ENCODE measurements at regions not wholly inside any gene's neighbourhood (a gene's known extent, or its start where the extent isn't known, plus 50 kb on each side); places are given as distances from the start of the nearest gene placed in this dataset.

- no peak for DNase-seq
- Mint-ChIP-seq H3K27ac (no peak overlapping the region), H3K4me1 (no peaks in the 10 kb centered on the region), H3K27me3 (ENCODE audit: low read depth, poor library complexity) (no peaks in the 10 kb centered on the region), H3K9me3 (no peaks in the 10 kb centered on the region), H3K36me3 (ENCODE audit: low read depth) (no peaks in the 10 kb centered on the region), H3K4me3 (no peak overlapping the region)
- TF ChIP-seq CTCF (IDR thresholded peaks at IDR 0.05): no peak
Observed at GRCh38 chr7:114312649-114313048, 102.0 kb upstream of the FOXP2 start.

GRCh38 chr7:114310345-114311110, 104.1 kb upstream of the FOXP2 start:
- Mint-ChIP-seq H3K4me3 (no peak overlapping the region), H3K27ac (no peak overlapping the region), H3K27me3 (ENCODE audit: low read depth, poor library complexity) (no peaks in the 10 kb centered on the region), H3K36me3 (ENCODE audit: low read depth) (no peaks in the 10 kb centered on the region), H3K4me1 (no peaks in the 10 kb centered on the region), H3K9me3 (no peaks in the 10 kb centered on the region)
- DNase-seq: no peak
- TF ChIP-seq CTCF (IDR thresholded peaks at IDR 0.05): no peak

- Mint-ChIP-seq H3K36me3 (ENCODE audit: low read depth) (no peaks in the 10 kb centered on the region), H3K9me3 (no peaks in the 10 kb centered on the region), H3K27ac (no peak overlapping the region), H3K27me3 (ENCODE audit: low read depth, poor library complexity) (no peaks in the 10 kb centered on the region), H3K4me1 (no peaks in the 10 kb centered on the region), H3K4me3 (no peak overlapping the region)
- no peak for DNase-seq
- TF ChIP-seq CTCF (IDR thresholded peaks at IDR 0.05): no peak
Observed at GRCh38 chr7:114309729-114310128, 104.9 kb upstream of the FOXP2 start.

GRCh38 chr7:114303301-114303700, 111.3 kb upstream of the FOXP2 start:
- H3K27ac Mint-ChIP-seq: no peak overlapping the region
- DNase-seq: no peak
- no peaks in the 10 kb centered on the region for H3K4me1 Mint-ChIP-seq
- no peaks in the 10 kb centered on the region for H3K9me3 Mint-ChIP-seq
- H3K4me3 Mint-ChIP-seq: no peak overlapping the region
- no peaks in the 10 kb centered on the region for H3K36me3 Mint-ChIP-seq (ENCODE audit: low read depth)
- no peak for TF ChIP-seq CTCF (IDR thresholded peaks at IDR 0.05)
- H3K27me3 Mint-ChIP-seq (ENCODE audit: low read depth, poor library complexity): no peaks in the 10 kb centered on the region

- no peaks in the 10 kb centered on the region for H3K36me3 Mint-ChIP-seq (ENCODE audit: low read depth)
- no peaks in the 10 kb centered on the region for H3K4me1 Mint-ChIP-seq
Observed at GRCh38 chr7:114302858-114303257, 111.8 kb upstream of the FOXP2 start.

More at GRCh38 chr7:114302858-114303257, 111.8 kb upstream of the FOXP2 start:
- Mint-ChIP-seq H3K27me3 (ENCODE audit: low read depth, poor library complexity) (no peaks in the 10 kb centered on the region), H3K27ac (no peak overlapping the region), H3K4me3 (no peak overlapping the region), H3K9me3 (no peaks in the 10 kb centered on the region)
- DNase-seq: no peak
- no peak for TF ChIP-seq CTCF (IDR thresholded peaks at IDR 0.05)
